IMR-90 (cell line): ENCODE measurements at regions not wholly inside any gene's neighbourhood (a gene's known extent, or its start where the extent isn't known, plus 50 kb on each side); places are given as distances from the start of the nearest gene placed in this dataset.

Experiments used
- BHLHE40 ChIP-seq: fragments of 150-350 bp; IDR thresholded peaks from 2 replicates; pipeline ENCODE4 v1.6.1; 2016; ENCODE audit warnings: mild to moderate bottlenecking, low read depth, low read length
- CEBPB ChIP-seq: IDR thresholded peaks from 2 replicates; pipeline ENCODE4 v1.6.1; 2012; ENCODE audit warnings: low read depth, low read length, improper control_type of control experiment
- CHD1 ChIP-seq: IDR thresholded peaks from 2 replicates; pipeline ENCODE4 v1.6.1; 2012; ENCODE audit warnings: low read depth, low read length, improper control_type of control experiment
- MAFK ChIP-seq: IDR thresholded peaks from 2 replicates; pipeline ENCODE4 v1.6.1; 2012; ENCODE audit warnings: low read depth, low read length, improper control_type of control experiment
- MXI1 ChIP-seq: IDR thresholded peaks from 2 replicates; pipeline ENCODE4 v1.6.1; 2012; ENCODE audit warnings: low read depth, mild to moderate bottlenecking, low read length, moderate library complexity, borderline replicate concordance
- NFE2L2 ChIP-seq: fragments of 150-350 bp; IDR thresholded peaks from 2 replicates; pipeline ENCODE4 v1.6.1; 2016; ENCODE audit warnings: low read depth, mild to moderate bottlenecking, low read length
- POLR2A ChIP-seq: IDR thresholded peaks from 2 replicates; pipeline ENCODE4 v1.6.1; 2012; ENCODE audit warnings: mild to moderate bottlenecking, low read depth, low read length
- RFX5 ChIP-seq: IDR thresholded peaks from 2 replicates; pipeline ENCODE4 v1.8.0; 2012; ENCODE audit warnings: low read depth, mild to moderate bottlenecking, low read length, moderate library complexity
- SMC3 ChIP-seq: fragments of 150-350 bp; IDR thresholded peaks from 2 replicates; pipeline ENCODE4 v1.6.1; 2016; ENCODE audit warnings: low read depth, mild to moderate bottlenecking, antibody characterized with exemption, low read length, moderate library complexity
- TF ChIP-seq, protein P1 (sequence below): conservative IDR thresholded peaks from 2 replicates; pipeline ENCODE4 v1.5.1; 2012; ENCODE audit warnings: mild to moderate bottlenecking, low read depth, low read length, improper control_type of control experiment
- TF ChIP-seq, protein P2 (sequence below): fragments of 150-350 bp; IDR thresholded peaks from 2 replicates; pipeline ENCODE4 v1.6.1; 2016; ENCODE audit warnings: low read depth, mild to moderate bottlenecking, low read length, moderate library complexity, borderline replicate concordance
- TF ChIP-seq, protein P3 (sequence below): fragments of 150-350 bp; IDR thresholded peaks from 2 replicates; pipeline ENCODE4 v1.6.1; 2017; ENCODE audit warnings: mild to moderate bottlenecking, antibody characterized with exemption, low read length, low read depth

DNA sequence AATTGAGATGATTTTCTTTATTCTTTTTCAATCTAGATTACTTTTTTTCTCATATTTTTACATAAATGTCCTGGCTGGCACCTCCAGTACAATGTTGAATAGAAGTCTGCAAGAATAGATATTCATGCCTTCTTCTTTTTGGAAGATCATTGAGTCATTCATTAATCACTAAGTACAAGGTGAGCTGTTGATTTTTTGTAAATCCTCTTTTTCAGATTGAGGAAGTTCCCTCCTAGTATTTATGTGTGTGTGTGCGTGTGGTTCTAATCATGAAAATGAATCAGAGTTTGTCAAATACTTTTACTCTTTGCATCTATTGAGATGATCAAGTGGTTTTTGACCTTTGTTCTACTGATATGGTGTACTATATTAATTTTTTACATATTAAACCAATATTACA, 859.3 kb downstream of the KCNT2 start:
- TF ChIP-seq RFX5 (no peak), POLR2A (no peak), BHLHE40 (no peak), MXI1 (no peak), NFE2L2 (no peak), SMC3 (no peak), CHD1 (no peak), MAFK (no peak), CEBPB (no peak)
- TF ChIP-seq, protein P1, sequence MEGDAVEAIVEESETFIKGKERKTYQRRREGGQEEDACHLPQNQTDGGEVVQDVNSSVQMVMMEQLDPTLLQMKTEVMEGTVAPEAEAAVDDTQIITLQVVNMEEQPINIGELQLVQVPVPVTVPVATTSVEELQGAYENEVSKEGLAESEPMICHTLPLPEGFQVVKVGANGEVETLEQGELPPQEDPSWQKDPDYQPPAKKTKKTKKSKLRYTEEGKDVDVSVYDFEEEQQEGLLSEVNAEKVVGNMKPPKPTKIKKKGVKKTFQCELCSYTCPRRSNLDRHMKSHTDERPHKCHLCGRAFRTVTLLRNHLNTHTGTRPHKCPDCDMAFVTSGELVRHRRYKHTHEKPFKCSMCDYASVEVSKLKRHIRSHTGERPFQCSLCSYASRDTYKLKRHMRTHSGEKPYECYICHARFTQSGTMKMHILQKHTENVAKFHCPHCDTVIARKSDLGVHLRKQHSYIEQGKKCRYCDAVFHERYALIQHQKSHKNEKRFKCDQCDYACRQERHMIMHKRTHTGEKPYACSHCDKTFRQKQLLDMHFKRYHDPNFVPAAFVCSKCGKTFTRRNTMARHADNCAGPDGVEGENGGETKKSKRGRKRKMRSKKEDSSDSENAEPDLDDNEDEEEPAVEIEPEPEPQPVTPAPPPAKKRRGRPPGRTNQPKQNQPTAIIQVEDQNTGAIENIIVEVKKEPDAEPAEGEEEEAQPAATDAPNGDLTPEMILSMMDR = no peak
- TF ChIP-seq, protein P2, sequence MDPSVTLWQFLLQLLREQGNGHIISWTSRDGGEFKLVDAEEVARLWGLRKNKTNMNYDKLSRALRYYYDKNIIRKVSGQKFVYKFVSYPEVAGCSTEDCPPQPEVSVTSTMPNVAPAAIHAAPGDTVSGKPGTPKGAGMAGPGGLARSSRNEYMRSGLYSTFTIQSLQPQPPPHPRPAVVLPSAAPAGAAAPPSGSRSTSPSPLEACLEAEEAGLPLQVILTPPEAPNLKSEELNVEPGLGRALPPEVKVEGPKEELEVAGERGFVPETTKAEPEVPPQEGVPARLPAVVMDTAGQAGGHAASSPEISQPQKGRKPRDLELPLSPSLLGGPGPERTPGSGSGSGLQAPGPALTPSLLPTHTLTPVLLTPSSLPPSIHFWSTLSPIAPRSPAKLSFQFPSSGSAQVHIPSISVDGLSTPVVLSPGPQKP = no peak
- TF ChIP-seq, protein P3, sequence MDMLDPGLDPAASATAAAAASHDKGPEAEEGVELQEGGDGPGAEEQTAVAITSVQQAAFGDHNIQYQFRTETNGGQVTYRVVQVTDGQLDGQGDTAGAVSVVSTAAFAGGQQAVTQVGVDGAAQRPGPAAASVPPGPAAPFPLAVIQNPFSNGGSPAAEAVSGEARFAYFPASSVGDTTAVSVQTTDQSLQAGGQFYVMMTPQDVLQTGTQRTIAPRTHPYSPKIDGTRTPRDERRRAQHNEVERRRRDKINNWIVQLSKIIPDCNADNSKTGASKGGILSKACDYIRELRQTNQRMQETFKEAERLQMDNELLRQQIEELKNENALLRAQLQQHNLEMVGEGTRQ = no peak
